B cell (primary cell): ENCODE measurements at regions not wholly inside any gene's neighbourhood (a gene's known extent, or its start where the extent isn't known, plus 50 kb on each side); places are given as distances from the start of the nearest gene placed in this dataset.

Source experiments
- EZH2 ChIP-seq: IDR thresholded peaks from 2 replicates; pipeline ENCODE4 v1.6.1; 2012; ENCODE audit warnings: borderline replicate concordance, low read depth, mild to moderate bottlenecking, moderate library complexity, low read length; ENCODE audit not compliant: insufficient read depth, poor library complexity, severe bottlenecking
- TF ChIP-seq, protein P1 (sequence below): fragments of 200-600 bp; IDR thresholded peaks from one replicate; pipeline ENCODE4 v1.8.0; 2022; ENCODE audit warnings: antibody characterized with exemption, mild to moderate bottlenecking

DNA sequence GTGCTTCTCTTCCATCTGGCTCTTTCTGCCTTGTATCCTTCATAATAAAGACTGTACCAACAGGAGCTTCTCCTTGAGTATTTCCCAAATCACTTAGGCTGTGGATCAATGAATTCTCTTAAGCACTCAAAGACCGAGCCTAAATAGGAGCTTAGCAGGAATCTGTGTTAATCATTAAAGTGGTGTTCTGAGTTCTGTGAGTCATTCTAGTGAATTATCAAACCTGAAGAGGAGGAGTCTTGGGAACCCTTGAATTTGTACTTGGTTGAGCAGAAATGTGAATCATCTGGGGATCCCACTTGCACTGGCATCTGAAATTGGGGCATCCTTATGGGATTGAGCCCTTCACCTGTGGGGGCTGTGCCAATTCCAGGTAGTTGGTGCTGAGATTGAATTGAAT lies 946.2 kb downstream of the BCL11B start:
- TF ChIP-seq, protein P1, sequence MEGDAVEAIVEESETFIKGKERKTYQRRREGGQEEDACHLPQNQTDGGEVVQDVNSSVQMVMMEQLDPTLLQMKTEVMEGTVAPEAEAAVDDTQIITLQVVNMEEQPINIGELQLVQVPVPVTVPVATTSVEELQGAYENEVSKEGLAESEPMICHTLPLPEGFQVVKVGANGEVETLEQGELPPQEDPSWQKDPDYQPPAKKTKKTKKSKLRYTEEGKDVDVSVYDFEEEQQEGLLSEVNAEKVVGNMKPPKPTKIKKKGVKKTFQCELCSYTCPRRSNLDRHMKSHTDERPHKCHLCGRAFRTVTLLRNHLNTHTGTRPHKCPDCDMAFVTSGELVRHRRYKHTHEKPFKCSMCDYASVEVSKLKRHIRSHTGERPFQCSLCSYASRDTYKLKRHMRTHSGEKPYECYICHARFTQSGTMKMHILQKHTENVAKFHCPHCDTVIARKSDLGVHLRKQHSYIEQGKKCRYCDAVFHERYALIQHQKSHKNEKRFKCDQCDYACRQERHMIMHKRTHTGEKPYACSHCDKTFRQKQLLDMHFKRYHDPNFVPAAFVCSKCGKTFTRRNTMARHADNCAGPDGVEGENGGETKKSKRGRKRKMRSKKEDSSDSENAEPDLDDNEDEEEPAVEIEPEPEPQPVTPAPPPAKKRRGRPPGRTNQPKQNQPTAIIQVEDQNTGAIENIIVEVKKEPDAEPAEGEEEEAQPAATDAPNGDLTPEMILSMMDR: no peak
- no peak for TF ChIP-seq EZH2
